AG20443 (cell line): ENCODE measurements at regions not wholly inside any gene's neighbourhood (a gene's known extent, or its start where the extent isn't known, plus 50 kb on each side); places are given as distances from the start of the nearest gene placed in this dataset.

Experiments
- DNase-seq: peaks from one replicate; pipeline ENCODE4 v3.0.0; 2012; ENCODE audit warnings: low spot score, mixed read lengths

DNA sequence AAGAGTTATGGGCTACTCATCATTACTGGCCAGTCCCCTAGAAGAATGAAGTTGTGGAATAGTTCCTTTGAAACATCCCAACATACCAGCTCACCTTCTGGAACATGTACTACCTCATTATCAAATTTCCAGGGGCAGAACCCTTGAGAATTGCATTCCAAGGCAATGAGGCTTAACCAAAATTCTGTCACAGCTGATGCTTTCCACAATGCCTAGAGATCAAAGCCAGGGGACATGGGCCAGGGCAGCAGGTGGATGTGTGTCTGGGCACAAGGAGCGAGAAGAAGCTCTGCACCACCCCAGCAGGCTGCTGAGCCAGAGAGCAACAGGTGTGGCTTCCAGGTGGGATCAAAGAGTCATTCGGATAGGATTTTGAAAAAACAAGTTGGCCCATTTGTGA lies 362.1 kb downstream of the EFNB2 start:
- DNase-seq, result peak; percentile 17

GRCh38 chr13:106172176-106172905 lies 363.1 kb downstream of the EFNB2 start:
- DNase-seq, result no peak

- no peak for DNase-seq
Measured at GRCh38 chr13:106163426-106163825, 372.0 kb downstream of the EFNB2 start.

DNA sequence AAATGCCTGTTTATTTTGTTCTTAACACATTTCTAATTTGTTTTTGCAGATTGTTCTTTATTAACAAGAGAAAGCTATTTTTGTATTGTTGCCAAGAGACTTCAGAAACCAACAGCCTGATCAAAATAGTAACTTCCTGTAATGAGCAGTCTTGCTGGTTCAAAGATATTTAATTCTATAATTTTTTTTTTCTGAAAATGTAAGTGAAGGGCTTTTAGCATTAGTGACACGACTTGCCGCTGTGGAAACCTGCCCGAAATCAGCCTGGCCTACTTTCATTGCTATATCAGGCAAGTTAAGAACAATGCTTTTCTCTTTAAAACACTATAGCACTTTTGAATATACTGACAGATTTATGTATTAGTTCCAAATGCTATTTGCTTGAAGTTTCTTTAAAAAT lies 374.3 kb downstream of the EFNB2 start:
- DNase-seq, result no peak

DNA sequence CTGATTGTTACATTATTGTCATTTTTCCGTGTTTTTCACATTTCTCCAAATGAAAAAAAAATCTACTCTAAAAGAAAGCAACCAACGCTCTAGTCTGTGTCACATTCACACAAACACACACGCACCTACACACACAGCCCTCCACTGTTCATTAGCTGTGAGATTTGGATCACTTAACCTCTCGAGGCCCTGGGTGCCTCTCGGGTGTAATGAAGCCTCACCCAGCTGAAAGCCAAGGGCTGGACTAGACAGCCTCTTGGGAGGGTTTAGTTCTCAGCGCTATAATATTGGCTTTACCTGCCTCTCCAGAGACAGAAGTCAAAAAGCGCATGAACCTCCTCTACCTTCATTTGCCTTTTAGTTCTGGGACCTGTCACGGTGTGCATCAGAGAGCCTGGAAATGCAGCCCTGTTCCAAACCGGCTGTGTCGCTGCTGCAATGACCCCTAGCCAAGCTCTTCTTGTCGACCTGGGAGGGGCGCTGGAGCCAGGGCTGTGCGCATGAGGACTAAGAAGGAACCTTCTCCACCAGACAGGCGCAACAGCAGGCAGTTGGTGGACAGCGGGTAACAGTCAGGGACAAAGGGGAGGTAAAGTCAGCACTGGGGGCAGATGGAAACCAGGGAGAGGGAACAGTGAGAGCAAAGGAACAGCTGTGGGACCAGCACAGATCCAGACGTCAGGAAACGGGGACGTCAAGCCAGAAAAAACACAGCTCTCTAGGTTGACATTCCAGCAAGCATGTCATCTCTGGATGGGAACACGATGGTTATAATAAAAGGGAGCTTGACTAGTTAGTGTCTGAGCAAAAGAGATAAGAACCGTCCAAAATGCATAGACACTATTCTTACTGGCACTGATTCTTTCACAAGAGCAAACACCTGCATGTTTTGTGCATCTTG lies 375.9 kb downstream of the EFNB2 start:
- no peak for DNase-seq

- peak; percentile 80 for DNase-seq
Measured at GRCh38 chr13:106156468-106156867, 379.0 kb downstream of the EFNB2 start.

DNA sequence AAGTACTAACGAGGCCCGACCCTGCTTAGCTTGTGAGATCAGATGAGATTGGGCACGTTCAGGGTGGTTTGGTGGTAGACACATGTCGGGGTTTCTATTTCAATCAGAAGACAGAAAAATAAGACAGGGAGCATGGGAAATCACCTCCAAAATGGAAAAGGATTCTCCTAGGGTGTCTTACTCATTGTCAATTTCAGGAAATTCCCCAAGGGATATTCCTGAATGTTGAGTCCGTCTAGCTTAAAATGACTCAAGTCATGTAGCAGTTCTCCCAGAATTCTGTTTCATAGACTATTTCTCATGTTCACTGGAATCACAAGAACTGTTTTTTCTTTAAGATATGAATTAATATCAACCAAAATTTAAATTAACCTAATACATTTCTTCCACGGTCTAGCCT lies 380.1 kb downstream of the EFNB2 start:
- DNase-seq, result no peak

- no peak for DNase-seq
Measured at GRCh38 chr13:106153876-106154275, 381.6 kb downstream of the EFNB2 start.

GRCh38 chr13:106153041-106153440 lies 382.4 kb downstream of the EFNB2 start:
- no peak for DNase-seq

GRCh38 chr13:106152047-106152446 lies 383.4 kb downstream of the EFNB2 start:
- no peak for DNase-seq

DNA sequence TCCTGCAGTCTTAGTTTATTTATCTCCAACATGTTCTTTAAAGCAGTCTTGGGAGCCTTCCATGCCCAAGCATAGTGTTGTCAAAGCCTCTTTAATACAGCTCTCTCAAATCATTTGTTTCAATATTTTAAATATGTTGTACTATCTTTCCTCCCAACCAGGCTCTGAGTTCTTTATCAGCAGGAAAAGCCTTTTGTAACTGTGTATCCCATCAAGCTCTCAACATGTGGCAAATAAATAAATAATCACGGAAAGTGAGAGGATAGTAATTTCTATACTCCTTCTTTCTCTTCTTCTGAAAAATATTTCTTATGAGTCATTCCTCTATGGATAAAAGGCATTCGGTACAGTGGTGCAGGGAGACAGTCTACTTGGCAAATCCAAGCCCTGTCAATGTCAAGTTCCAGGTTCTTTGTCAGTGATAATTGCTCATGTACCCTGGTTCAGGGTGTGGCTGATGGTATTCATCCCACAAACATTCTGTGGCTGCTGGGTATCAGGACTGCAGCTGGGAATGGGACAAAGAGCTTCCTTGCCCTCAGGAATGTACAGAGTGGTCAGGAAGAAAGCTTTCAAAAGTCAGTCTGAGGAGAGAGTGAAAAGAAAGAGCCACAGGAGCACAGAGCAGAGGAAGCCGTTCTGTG lies 384.3 kb downstream of the EFNB2 start:
- peak; percentile 89 for DNase-seq

DNA sequence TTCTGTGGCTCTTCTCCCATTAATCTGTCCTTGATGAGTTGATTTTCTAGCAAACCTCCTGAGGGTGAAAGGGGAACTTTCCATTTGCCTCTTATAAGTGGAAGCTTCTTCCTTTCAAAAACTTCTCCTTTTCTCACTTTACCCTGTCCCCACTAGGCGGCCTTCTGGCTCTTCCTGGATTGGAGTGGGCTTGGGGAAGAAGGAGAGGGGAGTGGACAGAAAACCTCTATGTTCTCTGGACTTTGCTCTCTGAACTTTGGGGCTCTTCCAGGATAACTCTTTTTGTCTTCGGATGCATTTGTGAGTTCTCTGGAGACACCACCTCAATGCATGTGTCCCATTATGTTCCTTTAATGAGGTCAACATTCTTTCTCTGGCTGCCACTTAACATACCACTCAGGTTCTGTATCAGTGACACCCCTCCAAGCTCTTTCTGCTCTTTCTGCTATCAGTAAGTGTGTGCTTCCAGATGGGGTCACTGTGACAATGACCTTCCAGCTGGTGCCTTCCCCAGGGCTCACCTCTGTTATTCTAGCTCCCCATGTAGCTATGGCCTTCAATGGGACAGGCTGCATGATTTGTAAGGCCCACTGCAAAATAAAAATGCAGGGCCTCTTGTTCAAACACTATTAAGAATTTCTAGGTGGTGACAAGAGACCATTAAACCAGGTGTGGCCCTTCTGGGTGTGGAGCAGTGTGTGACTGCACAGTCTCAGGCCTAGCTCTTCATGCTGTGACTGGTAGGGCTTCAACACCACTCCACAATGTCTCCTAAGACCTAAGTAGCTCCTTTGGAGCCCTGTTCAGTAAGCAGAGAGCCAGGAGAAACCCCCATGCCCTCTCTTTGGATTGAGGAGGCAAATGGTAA lies 389.2 kb downstream of the EFNB2 start:
- DNase-seq, result no peak

DNA sequence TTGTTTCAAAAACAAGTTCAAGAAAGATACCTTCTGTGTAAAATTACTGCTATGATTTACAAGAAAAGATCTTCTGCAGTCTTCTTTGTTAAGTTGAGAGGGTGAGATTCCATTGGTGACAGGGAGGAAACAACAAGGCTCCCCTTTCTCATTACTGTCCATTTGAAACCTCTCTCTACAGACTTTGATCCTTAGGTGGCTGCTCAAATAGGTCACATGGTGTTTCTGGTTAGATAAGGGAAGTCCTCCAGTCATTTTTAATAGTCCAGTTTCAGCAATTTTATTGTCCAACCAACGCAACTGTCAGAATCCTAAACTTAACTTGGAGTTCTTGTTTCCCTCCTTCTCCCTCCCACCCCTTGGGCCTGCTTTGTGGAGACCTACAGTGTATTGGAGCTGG lies 390.4 kb downstream of the EFNB2 start:
- no peak for DNase-seq

DNA sequence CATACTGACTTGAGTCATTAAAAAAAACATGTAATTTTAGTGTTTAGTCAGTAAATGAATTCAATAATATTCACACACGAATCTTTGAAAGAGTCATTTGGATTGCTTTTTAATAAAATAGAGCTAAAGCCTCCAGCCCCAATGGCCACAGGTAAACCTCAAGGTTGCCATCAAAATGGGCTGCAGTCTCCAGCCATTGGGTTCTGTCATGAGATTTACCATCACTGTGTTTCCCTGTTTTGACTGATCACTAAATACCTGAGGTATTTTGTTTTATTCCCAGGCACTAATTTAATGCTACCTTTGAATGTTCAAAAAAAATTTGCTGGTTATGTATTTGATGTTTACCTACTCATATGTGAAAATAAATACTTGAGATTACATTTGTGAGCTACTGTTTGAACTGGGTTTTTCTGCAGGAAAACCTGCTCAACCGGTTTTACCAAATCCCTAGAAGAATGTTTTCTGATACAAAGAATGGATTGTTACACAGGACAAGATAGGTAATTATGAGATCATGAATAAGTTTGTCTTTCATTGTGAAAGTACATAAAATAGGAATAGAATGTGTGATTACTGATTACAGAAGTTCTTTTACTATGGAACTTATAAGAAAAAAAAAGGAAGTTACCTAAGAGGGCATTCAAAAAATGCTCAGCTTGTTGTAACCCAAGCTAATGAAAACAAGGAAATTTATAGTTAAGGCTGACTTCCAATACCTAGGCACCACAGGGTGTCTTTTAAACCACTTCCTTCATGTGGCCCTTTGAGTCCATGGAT lies 391.3 kb downstream of the EFNB2 start:
- no peak for DNase-seq

- no peak for DNase-seq
Measured at GRCh38 chr13:106143392-106143791, 392.1 kb downstream of the EFNB2 start.

- no peak for DNase-seq
Measured at GRCh38 chr13:106140476-106140875, 395.0 kb downstream of the EFNB2 start.

- no peak for DNase-seq
Measured at GRCh38 chr13:106139942-106140341, 395.5 kb downstream of the EFNB2 start.

- DNase-seq, result no peak
Measured at GRCh38 chr13:106139377-106139776, 396.1 kb downstream of the EFNB2 start.

DNA sequence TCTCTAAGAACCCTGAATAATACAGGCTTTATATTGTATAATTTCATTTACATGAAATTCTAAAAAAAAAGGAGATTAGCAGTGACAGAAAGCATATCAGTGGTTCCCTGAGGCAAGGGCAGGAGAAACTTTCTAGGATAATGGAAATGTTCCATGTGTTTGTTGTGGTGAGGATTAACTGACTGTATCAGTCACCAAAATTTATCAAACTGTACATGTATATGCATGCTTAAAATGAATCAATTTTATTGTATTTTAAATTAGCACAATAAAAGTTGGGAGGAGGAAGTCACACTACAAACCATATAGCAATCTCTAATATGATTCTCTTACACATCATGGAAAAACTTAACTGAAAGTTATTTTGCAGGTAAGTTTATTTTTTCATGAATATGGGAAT lies 396.8 kb downstream of the EFNB2 start:
- no peak for DNase-seq

- peak; percentile 59 for DNase-seq
Measured at GRCh38 chr13:106133025-106133424, 402.4 kb downstream of the EFNB2 start.

GRCh38 chr13:106132216-106132615 lies 403.2 kb downstream of the EFNB2 start:
- no peak for DNase-seq
